GM23338 (cell line): ENCODE measurements at regions not wholly inside any gene's neighbourhood (a gene's known extent, or its start where the extent isn't known, plus 50 kb on each side); places are given as distances from the start of the nearest gene placed in this dataset.

Source experiments
- ETS1 ChIP-seq: IDR thresholded peaks from 2 replicates; pipeline ENCODE4 v1.6.1; 2016; ENCODE audit warnings: antibody characterized with exemption
- POLR2AphosphoS5 ChIP-seq: IDR thresholded peaks from 2 replicates; pipeline ENCODE4 v1.6.1; 2016; ENCODE audit warnings: antibody characterized with exemption, low read depth
- REST ChIP-seq: IDR thresholded peaks from one replicate; pipeline ENCODE4 v1.6.1; 2018; ENCODE audit warnings: antibody characterized with exemption; ENCODE audit not compliant: unreplicated experiment
- STAT1 ChIP-seq: IDR thresholded peaks from one replicate; pipeline ENCODE4 v1.6.1; 2016; ENCODE audit warnings: antibody characterized with exemption; ENCODE audit not compliant: unreplicated experiment
- ZNF331 ChIP-seq: fragments of 250-450 bp; sonication (Bioruptor Pico); IDR thresholded peaks from 2 replicates; pipeline ENCODE4 v1.5.0; 2020; ENCODE audit warnings: low read depth, mild to moderate bottlenecking, moderate library complexity
- ZNF462 ChIP-seq: fragments of 250-450 bp; sonication (Bioruptor Pico); IDR thresholded peaks from 2 replicates; pipeline ENCODE4 v1.5.0; 2020; ENCODE audit warnings: mild to moderate bottlenecking, moderate library complexity

- no peak for TF ChIP-seq ZNF462 (CRISPR knock-in tag)
- TF ChIP-seq ZNF331 (CRISPR knock-in tag) = no peak
- TF ChIP-seq STAT1 = no peak
- TF ChIP-seq REST = no peak
- TF ChIP-seq ETS1 = no peak
- TF ChIP-seq POLR2AphosphoS5 = no peak
Measured at GRCh38 chr9:106575823-106576222, 287.1 kb upstream of the ZNF462 start (continued).
